ENCODE measurements at regions not wholly inside any gene's neighbourhood (a gene's known extent, or its start where the extent isn't known, plus 50 kb on each side); places are given as distances from the start of the nearest gene placed in this dataset.
"Not testable (repeated sequence)": the region's sequence is repeated elsewhere in the genome, so short reads cannot be mapped to it uniquely, and the experiment has no call there.

GRCh38 chr10:76618641-76619040 is 1019.0 kb downstream of the KCNMA1 start:
- H3K9me3 Mint-ChIP-seq = peaks cover 23% of the 10 kb centered on the region
- DNase-seq = no peak
- H3K27ac Mint-ChIP-seq = no peak overlapping the region
- POLR2A ChIA-PET = no interaction called here
- intact Hi-C loops (cut with micrococcal nuclease) = no loop called here
- H3K4me1 Mint-ChIP-seq (ENCODE audit: low read depth) = no peaks in the 10 kb centered on the region
- H3K27me3 Mint-ChIP-seq = no peaks in the 10 kb centered on the region
- no peak overlapping the region for H3K4me3 Mint-ChIP-seq
- H3K36me3 Mint-ChIP-seq = peaks cover 2% of the 10 kb centered on the region
- CTCF ChIA-PET = no interaction called here

DNA sequence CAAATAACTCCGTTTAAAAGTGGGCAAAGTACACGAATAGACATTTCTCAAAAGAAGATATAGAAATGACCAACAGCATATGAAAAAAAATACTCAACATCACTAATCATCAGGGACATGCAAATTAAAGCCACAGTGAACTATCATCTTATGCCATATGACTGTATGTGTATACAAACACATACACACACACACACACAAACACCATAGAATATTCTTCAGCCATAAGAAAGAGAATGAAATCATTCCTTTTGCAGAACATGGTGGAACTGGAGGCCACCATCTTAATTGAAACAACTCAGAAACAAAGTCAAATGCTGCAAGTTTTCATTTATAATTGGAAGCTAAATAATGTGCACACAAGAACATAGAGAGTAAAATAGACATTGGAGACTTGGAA is 1019.4 kb downstream of the KCNMA1 start:
- no peaks in the 10 kb centered on the region for H3K27me3 Mint-ChIP-seq
- no peak for DNase-seq
- no peaks in the 10 kb centered on the region for H3K4me1 Mint-ChIP-seq (ENCODE audit: low read depth)
- no peak overlapping the region for H3K4me3 Mint-ChIP-seq
- ChIA-PET POLR2A (no interaction called here), CTCF (no interaction called here)
- H3K27ac Mint-ChIP-seq = no peak overlapping the region
- intact Hi-C loops (cut with micrococcal nuclease) = no loop called here
- peaks cover 2% of the 10 kb centered on the region for H3K36me3 Mint-ChIP-seq
- peaks cover 18% of the 10 kb centered on the region for H3K9me3 Mint-ChIP-seq

DNA sequence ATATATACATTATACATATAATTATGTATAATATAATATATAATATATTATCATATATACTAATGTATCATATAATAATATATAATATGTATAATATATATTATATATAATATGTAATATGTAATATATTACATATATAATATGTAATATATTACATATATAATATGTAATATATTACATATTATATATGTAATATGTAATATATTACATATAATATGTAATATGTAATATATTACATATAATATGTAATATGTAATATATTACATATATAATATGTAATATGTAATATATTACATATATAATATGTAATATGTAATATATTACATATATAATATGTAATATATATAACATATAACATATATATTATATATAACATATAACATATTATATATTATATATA is 1020.9 kb downstream of the KCNMA1 start:
- POLR2A ChIA-PET; CTCF ChIA-PET; H3K4me1 Mint-ChIP-seq (ENCODE audit: low read depth); H3K27ac Mint-ChIP-seq; H3K27me3 Mint-ChIP-seq; intact Hi-C loops (cut with micrococcal nuclease); H3K4me3 Mint-ChIP-seq; DNase-seq; H3K36me3 Mint-ChIP-seq: not testable (repeated sequence)
- peaks cover 20% of the 10 kb centered on the region for H3K9me3 Mint-ChIP-seq

GRCh38 chr10:76615049-76615448 is 1022.6 kb downstream of the KCNMA1 start:
- Mint-ChIP-seq H3K27me3 (no peaks in the 10 kb centered on the region), H3K36me3 (no peaks in the 10 kb centered on the region), H3K9me3 (peaks cover 13% of the 10 kb centered on the region), H3K27ac (no peak overlapping the region), H3K4me1 (ENCODE audit: low read depth) (no peaks in the 10 kb centered on the region), H3K4me3 (no peak overlapping the region)
- intact Hi-C loops (cut with micrococcal nuclease) = no loop called here
- POLR2A ChIA-PET = no interaction called here
- CTCF ChIA-PET = no interaction called here
- DNase-seq = no peak
